ENCODE measurements at regions not wholly inside any gene's neighbourhood (a gene's known extent, or its start where the extent isn't known, plus 50 kb on each side); places are given as distances from the start of the nearest gene placed in this dataset.
"Not testable (repeated sequence)": the region's sequence is repeated elsewhere in the genome, so short reads cannot be mapped to it uniquely, and the experiment has no call there.

DNA sequence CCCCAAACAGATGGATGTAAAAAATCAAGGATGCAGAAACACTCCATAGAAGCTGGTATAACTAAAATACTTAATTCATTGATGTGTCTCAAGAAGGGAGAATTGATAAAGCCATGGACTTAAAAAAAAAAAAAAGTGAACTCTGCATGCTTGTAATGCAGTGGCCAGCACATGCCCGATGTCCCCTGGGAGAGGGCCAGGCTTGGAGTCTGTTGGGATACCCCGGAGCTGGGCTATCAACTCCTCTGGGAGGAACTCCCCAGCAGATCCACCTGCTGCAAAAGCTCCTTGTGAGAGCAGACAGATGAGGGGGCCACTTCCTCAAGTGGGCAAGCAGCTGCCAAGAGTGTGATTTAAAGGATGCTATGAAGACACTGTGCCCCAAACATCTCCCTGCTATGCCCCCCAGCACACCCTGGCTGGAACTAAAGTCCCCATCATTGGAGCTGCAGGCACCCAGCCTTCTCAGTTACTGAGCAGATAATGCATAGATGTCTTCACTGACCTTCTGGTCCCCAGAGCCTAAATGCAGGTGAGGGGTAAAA lies 311.5 kb upstream of the ID2 start:
- no peak for DNase-seq (ENCODE audit: low read depth)

DNA sequence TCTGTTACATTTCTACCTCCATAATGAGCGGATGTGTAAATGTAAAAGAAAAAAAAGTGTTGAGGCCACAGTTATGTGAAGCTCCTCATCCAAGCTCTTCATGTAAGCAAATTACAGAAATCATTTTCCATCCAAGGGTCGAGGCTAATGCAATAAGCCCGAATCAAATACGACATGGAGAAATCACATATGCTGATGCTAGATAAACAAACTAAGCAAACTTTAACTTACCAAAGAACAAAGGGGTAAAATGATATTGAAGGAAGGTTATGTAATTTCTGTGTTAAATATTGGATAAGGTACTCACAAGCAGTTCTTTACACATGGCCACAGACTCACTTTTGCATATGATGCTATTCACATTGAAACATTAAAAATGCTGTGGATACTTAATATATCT lies 310.2 kb upstream of the ID2 start:
- no peak for DNase-seq (ENCODE audit: low read depth)

DNA sequence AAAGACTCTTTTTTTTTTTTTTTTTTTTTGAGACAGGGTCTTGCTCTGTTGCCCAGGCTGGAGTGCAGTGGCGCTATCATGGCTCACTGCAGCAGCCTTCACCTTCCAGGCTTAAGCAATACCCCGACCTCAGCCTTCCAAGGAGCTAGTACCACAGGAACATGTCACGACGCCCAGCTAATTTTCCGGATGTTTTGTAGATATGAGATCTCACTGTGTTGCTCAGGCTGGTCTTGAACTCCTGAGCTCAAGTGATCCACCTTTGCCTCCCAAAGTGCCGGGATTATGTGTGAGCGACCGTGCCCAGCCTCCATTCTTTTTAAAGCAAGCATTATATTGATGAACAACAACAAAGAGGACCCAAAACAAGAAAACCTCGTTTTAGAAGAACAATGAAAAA lies 307.1 kb upstream of the ID2 start:
- no peak for DNase-seq (ENCODE audit: low read depth)

DNA sequence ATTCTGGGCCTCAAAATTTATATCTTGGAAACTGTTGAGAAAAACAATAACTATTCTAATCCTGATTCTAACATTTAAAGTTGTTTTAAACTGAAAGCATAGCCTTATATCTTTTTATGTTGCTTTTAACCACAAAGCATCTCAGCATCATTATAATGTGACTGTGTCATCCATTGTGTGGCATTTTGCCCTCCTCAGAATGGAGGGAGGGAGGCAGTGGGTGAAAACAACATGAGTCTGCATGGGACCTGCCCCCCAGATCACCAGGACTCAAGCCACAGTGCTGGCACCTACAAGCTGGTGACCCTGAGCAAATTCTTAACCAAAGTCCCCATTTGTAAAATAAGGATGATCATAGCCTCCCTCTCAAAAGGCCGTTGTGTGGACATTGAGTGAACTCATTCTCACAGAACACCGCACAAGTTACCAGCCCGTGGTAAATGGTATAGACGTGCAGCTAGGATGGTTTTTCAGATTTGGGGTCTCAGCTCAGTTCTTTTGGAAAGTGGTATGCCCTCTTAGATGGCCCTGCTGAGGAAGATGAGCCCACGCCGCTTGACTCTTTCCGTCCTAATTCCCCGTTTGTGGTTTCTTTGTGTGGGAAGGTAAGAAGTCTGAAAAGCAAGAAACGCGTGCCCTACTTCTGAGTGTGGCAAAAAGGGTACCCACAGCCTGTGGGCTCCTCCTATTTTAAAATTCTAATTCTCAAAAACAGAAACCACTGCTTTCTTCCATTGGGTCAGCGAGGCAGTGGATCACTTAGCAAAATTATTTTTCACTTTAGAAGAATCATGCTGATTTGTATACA lies 305.0 kb upstream of the ID2 start:
- DNase-seq (ENCODE audit: low read depth): no peak

DNA sequence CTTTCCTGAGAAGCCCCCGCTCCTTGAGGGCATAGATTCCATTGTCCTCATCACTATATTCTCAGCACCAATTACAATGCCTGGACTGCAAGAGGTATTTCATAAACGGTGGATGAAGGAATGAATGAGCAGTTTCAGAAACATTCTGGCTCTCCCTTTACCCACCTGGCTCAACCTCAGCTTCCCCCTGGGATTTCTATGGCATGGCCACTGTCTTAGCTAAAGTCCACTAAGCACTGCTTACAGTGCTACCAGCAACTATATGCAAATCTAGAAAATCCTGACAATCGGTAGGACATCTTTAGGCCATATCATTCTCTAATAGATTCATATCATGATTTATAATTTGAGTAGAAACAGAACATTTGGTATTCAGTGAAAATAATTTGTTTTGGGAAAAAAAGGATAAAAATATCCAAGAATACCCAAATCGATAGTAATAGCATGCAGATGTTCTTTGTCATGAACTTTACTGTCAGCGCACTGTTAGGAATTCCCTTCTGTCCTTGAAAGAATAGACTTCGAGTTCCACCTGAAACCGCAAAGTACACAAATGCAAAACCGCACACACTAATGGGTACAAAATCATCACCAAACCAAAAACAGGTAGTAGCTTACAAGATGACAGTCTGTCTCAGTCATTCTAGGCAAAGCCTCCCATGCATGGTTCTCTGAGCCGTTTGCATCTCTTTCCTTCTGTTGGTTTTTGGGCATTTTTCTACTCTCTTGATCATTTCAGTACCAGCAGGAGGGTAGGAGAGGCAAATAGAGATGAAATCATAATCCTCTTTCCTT lies 303.6 kb upstream of the ID2 start:
- DNase-seq (ENCODE audit: low read depth): no peak

DNA sequence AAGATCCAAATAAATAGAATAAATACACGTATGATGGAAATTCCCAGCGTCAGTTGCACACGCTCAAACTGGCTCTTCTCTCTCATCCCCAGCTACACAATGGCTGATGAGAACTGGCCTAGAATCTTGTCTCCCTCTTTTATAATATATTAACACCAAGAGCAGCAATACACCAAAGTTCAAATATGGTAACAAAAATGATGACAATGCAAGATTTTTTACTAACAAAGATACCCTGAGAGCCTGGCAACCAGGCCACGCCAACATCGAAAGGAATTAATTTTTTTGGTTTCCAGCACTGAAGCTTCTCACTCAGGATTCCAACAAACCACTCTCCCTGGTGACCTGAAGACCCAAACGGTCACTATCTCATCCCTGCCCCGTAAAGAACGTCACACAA lies 302.7 kb upstream of the ID2 start:
- no peak for DNase-seq (ENCODE audit: low read depth)

DNA sequence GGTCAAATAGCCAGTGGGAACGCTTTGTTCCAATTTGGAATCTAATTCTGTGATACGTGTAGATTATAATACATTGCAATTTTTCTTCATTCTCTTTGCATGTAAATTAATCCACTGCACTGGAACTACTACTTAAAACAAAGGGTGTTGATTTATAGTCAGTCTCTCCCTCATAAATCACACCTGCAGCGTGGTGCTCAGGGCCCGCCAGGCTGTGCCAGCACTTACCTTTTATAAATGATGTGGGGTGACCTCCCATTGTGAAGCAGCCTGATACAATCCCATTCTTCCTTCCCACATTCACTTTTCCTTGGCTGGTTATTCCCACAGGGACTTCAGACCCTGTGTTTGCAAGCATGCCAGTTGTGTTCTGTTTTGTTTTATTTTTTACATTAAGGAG lies 302.3 kb upstream of the ID2 start:
- DNase-seq (ENCODE audit: low read depth): no peak

DNA sequence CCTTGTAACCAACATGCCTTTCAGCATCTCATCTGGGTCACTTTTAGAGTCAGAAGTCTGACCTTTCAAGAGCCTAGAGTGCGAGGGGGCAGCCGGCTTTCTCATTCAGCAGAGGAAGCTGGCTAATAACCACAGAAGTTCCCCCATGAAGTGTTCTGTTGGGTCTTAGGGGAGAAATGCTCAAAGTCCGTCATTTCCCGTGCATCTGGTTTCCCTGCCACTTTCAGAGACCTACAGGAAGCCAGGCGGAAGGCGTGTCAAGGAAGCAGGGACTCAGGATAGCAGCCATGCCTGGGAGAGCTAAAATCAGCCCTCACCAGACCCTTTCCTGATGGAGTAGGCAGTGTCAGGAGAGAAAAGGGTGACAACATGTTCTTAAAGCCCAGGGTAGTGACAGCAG lies 301.8 kb upstream of the ID2 start:
- DNase-seq (ENCODE audit: low read depth): no peak

DNA sequence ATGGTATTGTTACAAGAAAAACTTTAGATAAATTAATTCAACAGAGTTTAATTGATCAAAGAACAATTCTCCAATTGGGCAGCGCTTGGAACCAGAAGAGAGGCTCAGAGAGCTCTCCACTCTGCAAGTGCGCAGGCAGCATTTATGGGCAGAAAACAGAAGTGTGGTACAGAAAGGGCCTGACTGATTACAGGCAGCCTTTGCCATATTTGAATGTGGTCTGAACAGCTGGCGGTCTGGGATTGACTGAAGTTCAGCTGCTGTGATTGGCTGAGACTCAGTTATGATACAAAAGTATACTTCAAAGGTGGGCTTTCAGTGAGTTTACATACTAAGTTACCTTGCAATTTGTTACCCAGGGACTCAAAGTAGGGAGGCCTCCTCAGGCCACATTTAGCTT lies 301.3 kb upstream of the ID2 start:
- DNase-seq (ENCODE audit: low read depth): no peak

DNA sequence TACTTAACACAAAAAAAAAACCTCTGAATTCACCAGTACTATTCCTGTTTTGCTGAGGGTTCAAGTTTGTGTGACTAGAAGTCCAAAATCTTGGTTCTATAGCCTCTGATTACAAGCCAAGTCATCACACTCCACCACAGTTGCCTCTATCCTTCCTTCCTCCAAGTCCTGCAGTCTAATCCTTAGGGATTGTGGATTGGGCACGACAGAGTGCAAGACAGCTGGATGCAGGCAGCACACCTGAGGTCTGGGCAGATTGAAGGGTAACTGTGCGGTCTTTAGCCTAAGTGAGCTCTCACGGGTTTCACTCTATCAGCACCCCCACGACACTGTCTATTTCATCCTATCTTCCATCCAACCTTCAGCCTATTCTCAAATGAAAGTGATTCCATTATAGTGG lies 299.4 kb upstream of the ID2 start:
- DNase-seq (ENCODE audit: low read depth): no peak

DNA sequence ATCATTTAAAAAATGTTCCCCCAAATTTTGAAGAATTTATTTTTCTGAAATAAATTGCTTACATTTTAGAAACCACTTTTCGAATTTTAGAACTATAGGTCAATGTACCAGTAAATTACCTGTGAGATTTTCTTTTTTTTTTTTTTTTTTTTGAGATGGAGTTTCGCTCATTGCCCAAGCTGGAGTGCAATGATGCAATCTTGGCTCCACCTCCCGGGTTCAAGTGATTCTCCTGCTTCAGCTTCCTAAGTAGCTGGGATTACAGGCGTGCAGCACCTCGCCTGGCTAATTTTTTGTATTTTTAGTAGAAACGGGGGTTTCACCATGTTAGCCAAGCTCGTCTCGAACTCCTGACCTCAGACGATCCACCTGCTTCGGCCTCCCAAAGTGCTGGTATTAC lies 295.1 kb upstream of the ID2 start:
- DNase-seq (ENCODE audit: low read depth): not testable (repeated sequence)

DNA sequence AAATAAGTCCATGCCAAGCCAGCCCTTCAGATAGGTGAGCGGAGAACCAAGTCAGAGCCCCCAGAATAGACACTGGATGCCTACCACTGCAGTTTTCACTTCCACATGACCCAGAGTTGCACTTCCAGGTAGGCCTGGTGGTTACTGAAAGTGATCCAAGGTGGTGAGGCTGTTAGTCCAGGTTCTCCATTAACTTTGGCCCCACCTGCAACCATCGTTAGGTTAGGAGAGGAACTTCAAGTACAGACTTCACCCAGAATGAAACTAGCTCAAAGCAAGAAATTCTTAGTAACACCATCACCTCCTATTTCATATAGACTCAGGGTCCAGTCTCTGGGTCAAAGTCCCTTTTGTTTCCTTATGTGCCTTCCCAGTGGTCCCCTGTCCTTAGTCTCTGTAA lies 293.1 kb upstream of the ID2 start:
- no peak for DNase-seq (ENCODE audit: low read depth)

DNA sequence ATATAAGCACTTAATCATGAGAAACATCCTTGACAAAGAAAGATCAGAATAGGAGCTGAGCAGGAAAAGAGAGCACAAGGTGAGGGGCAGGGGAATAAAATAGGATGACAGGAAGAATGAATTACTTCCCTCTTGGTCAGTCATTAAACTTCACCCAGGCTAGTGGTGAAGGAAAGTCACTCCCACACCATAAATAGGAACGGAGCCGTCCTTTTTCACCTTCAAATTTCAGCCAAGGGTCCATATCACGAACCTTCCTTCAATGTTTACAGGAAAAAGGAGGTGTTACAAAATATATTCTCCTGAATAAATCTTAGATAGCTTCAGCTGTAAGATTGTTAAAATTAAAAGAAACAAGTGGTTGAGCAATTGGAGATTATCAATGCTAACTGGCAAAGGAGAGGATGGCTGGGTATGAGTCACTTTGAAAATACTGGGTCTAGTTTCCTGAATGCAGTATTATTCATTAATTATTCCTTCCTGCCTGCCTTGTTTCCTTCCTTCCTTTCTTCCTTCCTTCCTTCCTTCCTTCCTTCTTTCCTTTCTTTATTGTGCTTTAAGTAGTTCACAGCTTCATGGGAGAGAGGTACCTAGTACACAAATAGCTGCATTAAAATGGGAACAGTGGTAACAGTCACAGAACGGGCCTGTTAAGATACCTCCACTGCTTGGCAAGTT lies 292.3 kb upstream of the ID2 start:
- DNase-seq (ENCODE audit: low read depth): no peak

DNA sequence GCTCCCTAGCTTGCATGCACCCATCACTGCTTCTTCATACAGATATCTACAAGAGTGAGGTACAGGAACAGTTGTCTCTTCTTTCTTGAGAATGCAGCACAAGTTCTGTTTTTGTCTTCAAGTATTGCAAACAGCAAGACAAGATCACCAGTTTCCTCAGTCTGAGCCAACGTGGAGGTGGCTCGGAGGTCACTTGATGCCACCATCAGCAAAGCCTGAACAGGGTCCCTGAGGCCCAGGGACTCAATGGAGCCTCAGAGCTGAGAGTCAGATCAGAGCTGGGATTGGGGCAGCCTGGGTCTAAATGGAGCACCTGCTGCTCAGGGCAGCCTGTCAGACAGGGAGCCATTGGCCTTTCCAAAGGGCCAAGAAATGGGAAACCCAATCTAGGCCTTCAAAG lies 290.7 kb upstream of the ID2 start:
- DNase-seq (ENCODE audit: low read depth): no peak

DNA sequence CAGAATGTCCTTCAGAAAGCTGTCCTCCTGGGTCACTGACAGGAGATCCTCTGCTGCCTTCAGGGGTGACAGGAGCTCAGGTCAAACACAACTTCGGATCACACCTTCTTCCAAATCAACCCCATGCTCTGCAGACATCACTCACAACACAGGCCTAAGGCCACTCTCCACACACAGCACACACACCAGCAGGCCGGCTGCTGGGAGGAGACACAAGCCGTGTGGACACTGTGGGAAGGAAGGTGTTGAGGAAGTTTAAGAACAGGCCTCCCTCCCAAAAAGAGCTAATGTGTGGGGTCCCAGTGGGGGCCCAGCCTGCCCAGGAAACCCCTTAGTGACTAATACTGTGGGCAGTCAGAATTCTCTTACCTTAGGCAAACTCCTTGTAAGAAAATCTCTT lies 290.3 kb upstream of the ID2 start:
- DNase-seq (ENCODE audit: low read depth): no peak

DNA sequence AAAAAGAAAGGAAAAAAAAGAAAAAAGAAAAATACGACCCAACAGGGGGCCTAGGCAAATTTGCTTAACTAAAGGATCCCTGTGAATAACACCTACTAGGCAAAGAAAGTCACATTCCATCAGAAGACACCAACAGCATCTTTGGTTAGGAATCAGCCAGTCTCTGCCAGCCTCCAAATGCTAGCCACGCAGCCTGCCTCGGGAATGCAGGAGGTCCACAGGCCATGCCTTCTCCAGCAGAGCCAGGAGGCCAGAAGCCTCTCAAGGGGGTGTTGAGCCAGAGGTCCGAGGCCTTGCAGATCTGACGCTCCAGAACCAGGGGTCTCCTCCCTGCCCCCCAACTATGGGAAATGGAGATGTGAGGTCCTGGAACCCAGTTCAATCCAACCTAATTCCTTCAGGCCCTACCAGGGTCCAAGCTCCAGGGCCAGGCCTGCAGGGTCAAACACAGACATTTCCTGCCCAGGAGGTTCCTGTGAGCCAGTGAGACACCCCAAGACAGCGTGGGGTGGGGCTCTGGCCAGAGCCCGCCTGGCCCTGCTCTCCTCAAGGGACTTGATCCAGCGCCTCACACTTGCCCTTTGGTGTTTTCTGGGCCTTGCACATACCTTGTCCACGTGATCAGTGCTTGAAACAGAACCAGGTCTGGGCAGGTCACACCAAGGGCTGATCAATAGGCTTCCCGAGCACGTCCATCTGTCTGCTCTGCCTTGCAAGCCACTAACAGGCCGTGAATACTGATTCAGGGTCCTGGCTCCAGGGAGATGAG lies 289.6 kb upstream of the ID2 start:
- no peak for DNase-seq (ENCODE audit: low read depth)

DNA sequence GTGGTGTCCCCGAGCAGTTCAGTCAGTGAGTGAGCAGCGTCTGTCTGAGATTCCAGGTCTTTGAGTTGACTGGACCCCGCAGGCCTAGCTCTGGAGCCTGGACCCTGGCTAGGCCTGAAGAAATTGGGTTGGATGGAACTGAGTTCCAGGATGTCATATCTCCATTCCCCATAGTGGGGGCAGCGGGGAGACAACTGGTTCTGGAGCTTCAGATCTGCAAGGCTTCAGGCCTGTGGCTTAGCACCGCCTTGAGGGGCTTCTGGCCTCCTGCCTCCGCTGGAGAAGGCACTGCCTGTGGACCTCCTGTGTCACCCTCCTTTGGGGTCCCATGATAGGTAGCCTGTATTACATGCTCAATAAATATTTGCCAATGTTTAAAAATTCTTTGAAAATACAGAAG lies 288.4 kb upstream of the ID2 start:
- no peak for DNase-seq (ENCODE audit: low read depth)

DNA sequence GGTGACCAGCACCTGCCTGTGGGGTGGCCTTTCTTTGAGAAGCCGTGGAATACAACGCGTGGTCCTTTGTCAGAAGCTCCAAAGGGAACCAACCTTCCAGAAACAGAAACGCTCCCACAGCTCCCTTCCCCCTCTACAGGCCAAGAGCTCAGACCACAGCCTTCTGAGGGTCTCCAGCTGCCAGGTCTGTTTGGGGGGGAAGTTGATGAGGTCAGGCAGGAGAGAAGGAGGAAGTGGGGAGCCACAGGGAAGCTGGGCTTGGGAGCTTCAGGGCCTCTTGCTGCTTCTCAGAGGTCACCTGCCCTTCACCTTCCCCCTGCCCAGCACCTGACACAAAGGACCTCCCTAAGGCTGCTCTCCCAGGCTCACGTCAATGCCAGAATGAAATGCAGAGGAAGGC lies 287.7 kb upstream of the ID2 start:
- no peak for DNase-seq (ENCODE audit: low read depth)

DNA sequence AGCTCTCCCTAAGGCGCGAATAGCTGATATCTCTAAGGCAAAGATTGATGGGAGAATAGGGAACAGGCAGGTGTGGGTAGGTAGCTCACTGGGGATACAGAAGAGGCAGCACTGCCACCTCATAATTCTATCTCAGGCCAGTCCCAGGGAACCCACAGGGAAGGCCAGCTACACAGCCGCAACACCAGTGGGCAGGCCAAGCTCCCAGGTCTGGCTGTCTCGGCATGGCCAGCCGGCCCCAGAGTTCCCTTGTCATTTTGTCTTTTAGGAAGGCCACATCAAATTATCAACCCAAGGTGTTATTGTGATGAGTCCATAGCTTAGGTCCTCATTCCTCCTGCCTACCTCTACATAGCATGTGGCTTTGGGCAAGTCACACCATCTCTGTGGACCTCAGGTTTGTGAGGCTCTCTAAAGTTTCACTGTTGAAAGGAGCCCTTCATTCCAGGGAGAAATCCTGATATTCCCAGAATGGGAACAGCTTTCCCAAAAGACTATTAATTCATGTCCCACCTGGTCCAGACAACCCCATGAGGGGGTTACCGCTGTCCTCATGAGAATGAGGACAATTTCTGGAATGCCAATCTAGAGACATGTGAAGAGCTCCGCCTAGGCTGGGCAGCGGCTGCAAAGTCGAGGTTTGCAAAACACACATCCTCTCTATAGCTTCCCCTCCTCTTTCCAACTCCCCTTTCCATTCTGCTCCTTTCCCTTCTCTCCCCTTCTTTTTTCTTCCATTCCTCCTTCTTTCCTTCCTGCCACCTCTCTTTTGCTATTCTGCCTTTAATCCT lies 287.1 kb upstream of the ID2 start:
- DNase-seq (ENCODE audit: low read depth): no peak

DNA sequence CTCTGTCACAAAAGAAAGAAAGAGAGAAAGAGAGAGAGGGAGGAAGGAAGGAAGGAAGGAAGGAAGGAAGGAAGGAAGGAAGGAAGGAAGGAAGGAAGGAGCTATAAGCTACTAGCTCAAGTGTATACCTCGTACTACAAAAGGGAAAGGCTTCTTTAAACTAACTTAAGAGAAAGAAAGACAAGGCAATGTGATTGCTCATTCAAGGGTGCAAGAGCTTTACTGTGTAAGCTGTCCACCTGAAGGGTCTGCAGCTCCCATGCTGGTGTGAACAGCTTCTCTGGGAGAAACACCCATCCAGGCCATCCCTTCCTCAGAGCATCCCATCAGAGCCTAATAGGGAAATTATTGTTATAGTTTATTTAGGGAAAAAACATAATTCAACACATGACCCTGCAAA lies 286.1 kb upstream of the ID2 start:
- no peak for DNase-seq (ENCODE audit: low read depth)

DNA sequence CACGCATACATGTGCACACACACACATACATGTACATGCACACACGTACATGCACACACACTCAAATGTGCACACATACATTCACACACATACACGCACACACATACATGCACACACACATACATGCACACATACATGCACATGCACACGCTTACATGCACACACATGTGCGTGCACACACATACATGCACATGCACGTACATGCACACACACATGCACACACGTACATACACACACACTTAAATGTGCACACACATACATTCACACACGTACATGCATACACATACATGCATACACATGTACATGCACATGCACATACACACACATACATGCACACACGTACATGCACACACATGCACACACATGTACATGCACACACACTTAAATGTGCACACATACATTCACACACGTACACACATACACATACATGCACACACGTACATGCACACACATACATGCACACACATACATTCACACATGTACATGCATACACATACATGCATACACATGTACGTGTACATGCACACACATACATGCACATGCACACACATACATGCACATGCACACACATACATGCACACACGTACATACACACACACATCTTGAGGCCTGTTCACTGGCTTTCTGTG lies 283.7 kb upstream of the ID2 start:
- DNase-seq (ENCODE audit: low read depth): no peak

Data from activated T-cell treated with anti-CD3 and anti-CD28 coated beads for 1 hour (primary cell).